ENCODE measurements at regions not wholly inside any gene's neighbourhood (a gene's known extent, or its start where the extent isn't known, plus 50 kb on each side); places are given as distances from the start of the nearest gene placed in this dataset.

- TF ChIP-seq CTCF (IDR thresholded peaks at IDR 0.05; ENCODE audit: low read depth, low read length) (no peak), EZH2phosphoT487 (IDR thresholded peaks at IDR 0.05; ENCODE audit: low read depth) (no peak)
Measured at GRCh38 chr20:37593710-37594109, 66.0 kb upstream of the BLCAP start.

Data from OCI-LY3 (cell line).